Spleen (tissue), 11 donors: ENCODE measurements at regions not wholly inside any gene's neighbourhood (a gene's known extent, or its start where the extent isn't known, plus 50 kb on each side); places are given as distances from the start of the nearest gene placed in this dataset.

Experiments
- DNase-seq: peaks from one replicate; pipeline ENCODE4 v3.0.0-alpha.2; 2020
- H3K27ac ChIP-seq, 8 donors: fragments of 200-600 bp; sonication (generic) in 7 of 8; 1 replicate in 4 of 8; 2 replicates in 4 of 8; pipeline versions ENCODE4 v1.5.0 to v1.8.0; 2016 to 2021; ENCODE audit warnings: inconsistent platforms in 4 of 8, mild to moderate bottlenecking in 4 of 8, moderate library complexity in 1 of 8
- H3K27me3 ChIP-seq, 7 donors: fragments of 200-600 bp; sonication (generic) in 6 of 7; replicated peaks in 1 of 7; 1 replicate in 4 of 7; 2 replicates in 3 of 7; pipeline versions ENCODE4 v1.5.0 to v1.8.0; 2016 to 2021; ENCODE audit warnings: inconsistent platforms in 3 of 7, mild to moderate bottlenecking in 1 of 7
- H3K36me3 ChIP-seq, 6 donors: fragments of 200-600 bp; sonication (generic) in 5 of 6; 1 replicate in 4 of 6; 2 replicates in 2 of 6; pipeline versions ENCODE4 v1.5.0 to v1.8.0; 2016 to 2021; ENCODE audit warnings: inconsistent platforms in 2 of 6
- H3K4me1 ChIP-seq, 6 donors: fragments of 200-600 bp; sonication (generic) in 5 of 6; 1 replicate in 3 of 6; 2 replicates in 3 of 6; pipeline versions ENCODE4 v1.5.0 to v1.8.0; 2016 to 2021; ENCODE audit warnings: inconsistent platforms in 3 of 6
- H3K4me3 ChIP-seq, 8 donors: fragments of 200-600 bp; sonication (generic) in 7 of 8; 1 replicate in 4 of 8; 2 replicates in 4 of 8; pipeline versions ENCODE4 v1.5.0 to v1.8.0; 2016 to 2021; ENCODE audit warnings: inconsistent platforms in 4 of 8, mild to moderate bottlenecking in 4 of 8, moderate library complexity in 2 of 8
- H3K9me3 ChIP-seq, 8 donors: fragments of 200-600 bp; sonication (generic) in 7 of 8; 1 replicate in 4 of 8; 2 replicates in 4 of 8; pipeline versions ENCODE4 v1.5.0 to v1.8.0; 2016 to 2021; ENCODE audit warnings: inconsistent platforms in 4 of 8
- POLR2A ChIP-seq, 3 donors: fragments of 450-650 bp; IDR thresholded peaks; one replicate each; pipeline ENCODE4 v1.5.1; 2017; ENCODE audit warnings: antibody characterized with exemption in 3 of 3, mild to moderate bottlenecking in 1 of 3
- POLR2AphosphoS5 ChIP-seq, 3 donors: sonication (generic); formaldehyde crosslinking; IDR thresholded peaks; one replicate each; pipeline ENCODE4 v1.5.1; 2017; ENCODE audit warnings: antibody characterized with exemption in 3 of 3
- WGBS, 5 donors: extraction: QIAGEN DNeasy Blood & Tissue Kit in 3 of 5; methylation state at CpG; one replicate each; pipeline versions ENCODE4 v1.1.5 to v1.1.7; 2013 to 2018; 5-methylcytosine and 5-hydroxymethylcytosine counted together
- intact Hi-C: fragments of 100-400 bp; cut with DNase I; formaldehyde crosslinking; loops from one replicate; pipeline ENCODE4 v1.15.0; 2023; ENCODE audit warnings: low total_unique reads
- TF ChIP-seq, protein P1 (sequence below), 11 experiments: fragments of 200-600 bp in 7 of 11; fragments of 450-650 bp in 4 of 11; sonication (generic) in 4 of 11; IDR thresholded peaks in 8 of 11; conservative IDR thresholded peaks in 3 of 11; 1 replicate in 7 of 11; 2 replicates in 4 of 11; pipeline versions ENCODE4 v1.4.0 to v1.8.0; 2016 to 2021; ENCODE audit warnings: antibody characterized with exemption in 11 of 11, inconsistent platforms in 4 of 11, mild to moderate bottlenecking in 1 of 11
- donor health status: healthy with polysubstance abuse.
- donor health status: DM: no; HTN: no; CAD: no; lungs with moderate emphysema.
- donor health status: DM: no; HTN: no; CAD: no.
- donor health status: Bipolar disorder and iron deficiency.
- donor health status: healthy.
- donor health status: DM: no; HTN: no; CAD: no.
- donor health status: DM: yes; HTN: yes; CAD: no.

DNA sequence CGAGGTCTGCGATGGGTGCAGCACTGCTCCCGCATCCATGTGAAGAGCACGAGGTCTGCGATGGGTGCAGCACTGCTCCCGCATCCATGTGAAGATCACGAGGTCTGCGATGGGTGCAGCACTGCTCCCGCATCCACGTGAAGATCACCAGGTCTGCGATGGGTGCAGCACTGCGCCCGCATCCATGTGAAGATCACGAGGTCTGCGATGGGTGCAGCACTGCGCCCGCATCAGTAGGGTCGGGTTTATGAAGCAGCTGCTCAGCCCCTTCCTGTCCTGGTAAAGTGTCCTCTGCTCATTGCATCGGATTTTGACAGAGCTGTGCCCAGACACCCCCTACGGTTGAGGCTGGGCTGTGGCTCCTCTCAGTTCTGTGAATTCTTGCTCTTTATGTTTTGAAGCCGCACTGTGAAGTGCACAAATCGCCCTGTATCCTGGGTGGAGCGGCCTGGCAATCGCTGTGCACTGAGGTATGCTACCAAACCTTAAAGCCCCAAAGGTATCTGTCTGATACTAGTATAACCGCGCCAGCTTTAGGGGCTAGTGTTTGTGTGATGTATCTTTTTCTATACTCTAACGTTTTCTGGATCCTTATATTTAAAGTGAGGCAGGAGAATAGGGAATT, 98.7 kb downstream of the CPZ start:
- peak; percentile 48 for DNase-seq
- 82 to 91% (median 85%) methylated on average over 27 of the region's 27 CpGs for WGBS, 5 donors

DNA sequence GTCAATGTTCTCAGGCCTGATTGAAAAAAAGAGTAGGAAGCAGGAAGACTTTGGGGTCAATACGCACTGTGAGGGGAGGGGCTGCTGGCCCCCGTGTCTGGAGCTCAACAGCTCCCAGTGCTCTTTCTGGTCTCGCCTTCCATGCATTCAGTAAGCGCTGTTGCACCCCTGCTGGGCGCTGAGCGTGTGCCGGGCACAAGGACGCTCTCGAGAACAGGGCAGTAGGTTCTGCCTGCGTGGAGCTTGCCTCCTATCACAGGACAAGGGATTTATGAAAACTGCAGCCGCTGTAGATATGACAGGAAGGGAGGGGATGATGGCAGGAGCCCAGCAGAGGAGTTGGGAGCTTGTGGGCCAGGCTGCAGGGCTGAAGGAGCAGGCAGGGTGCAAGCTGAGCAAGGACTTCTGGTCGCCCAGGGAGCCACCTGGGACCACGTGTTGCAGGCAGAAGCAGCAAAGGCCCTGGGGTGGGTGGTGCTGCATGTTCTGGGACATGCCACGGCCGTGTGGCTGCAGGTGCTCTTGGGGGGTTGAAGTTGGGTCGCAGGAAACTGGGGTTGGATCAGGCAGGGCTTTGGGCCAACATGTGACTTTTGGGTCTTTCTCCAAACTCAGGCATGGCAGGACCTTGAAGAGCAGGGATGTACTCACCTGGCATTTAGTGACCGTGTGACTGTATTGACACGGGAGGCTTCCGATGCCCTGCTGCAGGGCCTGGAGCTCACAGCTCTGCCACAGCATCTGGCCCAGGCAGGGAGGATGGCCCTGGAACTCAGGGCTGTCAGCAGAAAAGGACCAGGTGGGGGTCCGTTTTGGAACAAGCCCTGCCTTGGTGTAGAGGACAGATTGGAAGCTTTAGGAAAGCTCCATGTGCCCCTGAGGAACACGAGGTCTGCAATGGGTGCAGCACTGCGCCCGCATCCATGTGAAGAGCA, 97.9 kb downstream of the CPZ start:
- H3K27me3 ChIP-seq = peaks cover 0 to 62% (median 4%) of the 10 kb centered on the region in 7 donors
- no peak overlapping the region for H3K27ac ChIP-seq
- H3K4me3 ChIP-seq = no peak overlapping the region
- no peaks in the 10 kb centered on the region for H3K36me3 ChIP-seq
- WGBS, 5 donors = 64 to 79% (median 70%) methylated on average over 19 to 23 of the region's 23 CpGs
- peak; percentile 68 for DNase-seq
- TF ChIP-seq, protein P1, sequence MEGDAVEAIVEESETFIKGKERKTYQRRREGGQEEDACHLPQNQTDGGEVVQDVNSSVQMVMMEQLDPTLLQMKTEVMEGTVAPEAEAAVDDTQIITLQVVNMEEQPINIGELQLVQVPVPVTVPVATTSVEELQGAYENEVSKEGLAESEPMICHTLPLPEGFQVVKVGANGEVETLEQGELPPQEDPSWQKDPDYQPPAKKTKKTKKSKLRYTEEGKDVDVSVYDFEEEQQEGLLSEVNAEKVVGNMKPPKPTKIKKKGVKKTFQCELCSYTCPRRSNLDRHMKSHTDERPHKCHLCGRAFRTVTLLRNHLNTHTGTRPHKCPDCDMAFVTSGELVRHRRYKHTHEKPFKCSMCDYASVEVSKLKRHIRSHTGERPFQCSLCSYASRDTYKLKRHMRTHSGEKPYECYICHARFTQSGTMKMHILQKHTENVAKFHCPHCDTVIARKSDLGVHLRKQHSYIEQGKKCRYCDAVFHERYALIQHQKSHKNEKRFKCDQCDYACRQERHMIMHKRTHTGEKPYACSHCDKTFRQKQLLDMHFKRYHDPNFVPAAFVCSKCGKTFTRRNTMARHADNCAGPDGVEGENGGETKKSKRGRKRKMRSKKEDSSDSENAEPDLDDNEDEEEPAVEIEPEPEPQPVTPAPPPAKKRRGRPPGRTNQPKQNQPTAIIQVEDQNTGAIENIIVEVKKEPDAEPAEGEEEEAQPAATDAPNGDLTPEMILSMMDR (IDR thresholded peaks at IDR 0.05 in 8 of 11, conservative IDR thresholded peaks at IDR 0.05 in 3 of 11) = no peak
- TF ChIP-seq POLR2A (IDR thresholded peaks at IDR 0.05) (no peak), POLR2AphosphoS5 (IDR thresholded peaks at IDR 0.05) (no peak)
- no peaks in the 10 kb centered on the region for H3K9me3 ChIP-seq
- no peaks in the 10 kb centered on the region for H3K4me1 ChIP-seq
- intact Hi-C loops = no loop called here

More for the DNA sequence above, 98.7 kb downstream of the CPZ start:
- Histone ChIP-seq H3K9me3 (no peaks in the 10 kb centered on the region), H3K27ac (no peak overlapping the region), H3K36me3 (no peaks in the 10 kb centered on the region), H3K4me1 (no peaks in the 10 kb centered on the region), H3K4me3 (no peak overlapping the region), H3K27me3 (peaks cover 0 to 61% (median 4%) of the 10 kb centered on the region in 7 donors)
- intact Hi-C loops = no loop called here
- TF ChIP-seq POLR2A (IDR thresholded peaks at IDR 0.05) = no peak

DNA sequence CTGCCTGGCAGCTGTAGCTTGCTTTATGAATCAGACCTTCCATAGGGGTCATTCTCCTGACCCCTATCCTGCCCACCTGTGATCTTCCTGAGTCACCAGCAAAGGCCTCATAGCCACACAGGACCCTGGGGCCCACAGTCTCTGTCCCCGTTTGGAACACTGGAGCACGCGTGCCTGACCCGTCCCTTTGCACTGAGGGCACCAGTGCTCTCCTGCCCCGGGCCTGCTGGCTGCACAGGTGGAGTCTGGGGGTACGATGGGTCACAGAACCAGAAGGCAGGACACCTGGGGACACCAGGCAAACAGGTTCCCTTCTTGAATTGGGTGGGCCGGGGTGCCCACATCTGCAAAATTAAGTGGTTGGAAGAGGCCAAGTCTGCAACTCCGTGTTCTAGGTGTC, 97.2 kb downstream of the CPZ start:
- WGBS, 5 donors = 76 to 85% (median 79%) methylated on average over 8 of the region's 8 CpGs
- Histone ChIP-seq H3K27me3 (peaks cover 0 to 60% (median 4%) of the 10 kb centered on the region in 7 donors), H3K27ac (no peak overlapping the region), H3K36me3 (no peaks in the 10 kb centered on the region), H3K4me1 (no peaks in the 10 kb centered on the region), H3K4me3 (no peak overlapping the region), H3K9me3 (no peaks in the 10 kb centered on the region)
- intact Hi-C loops = no loop called here
- TF ChIP-seq, protein P1 (IDR thresholded peaks at IDR 0.05 in 8 of 11, conservative IDR thresholded peaks at IDR 0.05 in 3 of 11) = no peak
- TF ChIP-seq POLR2AphosphoS5 (IDR thresholded peaks at IDR 0.05) (no peak), POLR2A (IDR thresholded peaks at IDR 0.05) (no peak)
- DNase-seq = peak; percentile 66

DNA sequence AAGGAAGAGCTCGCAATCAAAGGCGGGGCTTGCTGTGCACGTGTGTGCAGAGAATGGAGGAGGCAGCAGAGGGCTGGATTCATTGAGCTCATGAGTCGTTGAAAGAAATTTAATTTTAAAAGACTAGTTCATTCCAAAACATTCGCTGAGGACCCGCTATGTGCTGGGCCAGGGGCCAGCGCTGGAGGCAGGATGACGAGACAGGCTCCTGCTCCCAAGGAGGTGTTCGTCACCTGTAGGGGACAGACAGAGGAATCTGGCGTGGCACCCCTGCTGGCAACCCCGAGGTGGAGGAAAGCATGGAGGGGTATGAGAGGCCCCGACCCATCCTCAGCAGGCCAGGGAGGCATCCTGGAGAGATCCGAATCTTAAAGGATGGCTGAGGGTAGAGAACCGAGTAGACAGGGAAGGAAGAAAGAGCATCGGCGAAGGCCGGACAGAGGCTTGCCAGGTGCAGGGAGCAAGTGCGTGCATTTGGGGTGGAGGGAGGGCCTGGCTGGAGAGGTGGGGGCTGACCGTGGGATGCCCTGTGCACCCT, 96.4 kb downstream of the CPZ start:
- intact Hi-C loops = no loop called here
- no peaks in the 10 kb centered on the region for H3K9me3 ChIP-seq
- no peak for TF ChIP-seq POLR2AphosphoS5 (IDR thresholded peaks at IDR 0.05)
- TF ChIP-seq POLR2A (IDR thresholded peaks at IDR 0.05) = no peak
- TF ChIP-seq, protein P1 (IDR thresholded peaks at IDR 0.05 in 8 of 11, conservative IDR thresholded peaks at IDR 0.05 in 3 of 11) = no peak
- H3K36me3 ChIP-seq = no peaks in the 10 kb centered on the region
- no peak overlapping the region for H3K27ac ChIP-seq
- H3K4me3 ChIP-seq = no peak overlapping the region
- 70 to 76% (median 72%) methylated on average over 19 of the region's 19 CpGs for WGBS, 5 donors
- H3K27me3 ChIP-seq = peaks cover 0 to 58% (median 4%) of the 10 kb centered on the region in 7 donors
- DNase-seq = peak; percentile 56
- no peaks in the 10 kb centered on the region for H3K4me1 ChIP-seq
